ENCODE measurements at regions not wholly inside any gene's neighbourhood (a gene's known extent, or its start where the extent isn't known, plus 50 kb on each side); places are given as distances from the start of the nearest gene placed in this dataset.

- H3K9ac ChIP-seq = no peak overlapping the region
- WGBS (ENCODE audit: low lambda C conversion rate) = 77% methylated on average over 2 of the region's 2 CpGs
- no peak overlapping the region for H3K4me2 ChIP-seq
- no peaks in the 10 kb centered on the region for H3K27me3 ChIP-seq (ENCODE audit: insufficient read depth)
- no peak overlapping the region for H3K4me3 ChIP-seq (ENCODE audit: low read depth in 2 of 2, low read length in 1 of 2)
- H3K36me3 ChIP-seq (replicated peaks in 1 of 2; ENCODE audit: control insufficient read depth in 1 of 2, insufficient read depth in 2 of 2, low read length in 1 of 2) = no peaks in the 10 kb centered on the region
- no peak for TF ChIP-seq USF2 (IDR thresholded peaks at IDR 0.05; ENCODE audit: borderline replicate concordance, low read depth, low read length)
- TF ChIP-seq YY1 (IDR thresholded peaks at IDR 0.05; ENCODE audit: low read depth) = no peak
- TF ChIP-seq EP300 (IDR thresholded peaks at IDR 0.05; ENCODE audit: borderline replicate concordance in 1 of 2, low read depth in 1 of 2, low read length in 1 of 2) = no peak
- no peak for TF ChIP-seq NRF1 (IDR thresholded peaks at IDR 0.05; ENCODE audit: low read depth, low read length)
- no peak for TF ChIP-seq POLR2AphosphoS5 (IDR thresholded peaks at IDR 0.05; ENCODE audit: low read depth, low read length)
- no peak for TF ChIP-seq NFIC (IDR thresholded peaks at IDR 0.05; ENCODE audit: borderline replicate concordance)
- no peak for TF ChIP-seq RXRA (IDR thresholded peaks at IDR 0.05; ENCODE audit: borderline replicate concordance, low read depth)
- TF ChIP-seq ZBTB33 (IDR thresholded peaks at IDR 0.05; ENCODE audit: borderline replicate concordance, low read depth) = no peak
- TF ChIP-seq FOSL2 (IDR thresholded peaks at IDR 0.05; ENCODE audit: borderline replicate concordance, low read depth) = no peak
- TF ChIP-seq RAD21 (IDR thresholded peaks at IDR 0.05; ENCODE audit: low read length) = no peak
- no peak for TF ChIP-seq ELF1 (IDR thresholded peaks at IDR 0.05)
- no peak for TF ChIP-seq SMC3 (IDR thresholded peaks at IDR 0.05; ENCODE audit: low read depth, low read length)
- TF ChIP-seq EZH2phosphoT487 (IDR thresholded peaks at IDR 0.05; ENCODE audit: borderline replicate concordance, low read depth) = no peak
- no peak for TF ChIP-seq TCF12 (IDR thresholded peaks at IDR 0.05)
- TF ChIP-seq GABPA (IDR thresholded peaks at IDR 0.05; ENCODE audit: low read depth) = no peak
- ChIA-PET CTCF (interaction anchor here (2.6 kb wide), 1 partner anchor 37 kb away, joined by 8 read pairs; no protein-coding TSS in a partner anchor), POLR2A (no interaction called here)
- H3F3A ChIP-seq (replicated peaks; ENCODE audit: insufficient read depth) = no peaks in the 10 kb centered on the region
- no peaks in the 10 kb centered on the region for H3K9me2 ChIP-seq
- H3K9me3 ChIP-seq = no peaks in the 10 kb centered on the region
- H3K79me2 ChIP-seq (ENCODE audit: insufficient read depth) = no peaks in the 10 kb centered on the region
- DNase-seq = no peak
- no peaks in the 10 kb centered on the region for H4K20me1 ChIP-seq (ENCODE audit: insufficient read depth)
- no peaks in the 10 kb centered on the region for H3K4me1 ChIP-seq (ENCODE audit: control insufficient read depth in 1 of 2, insufficient read depth in 2 of 2, low read depth in 1 of 2, low read length in 1 of 2)
- H2AFZ ChIP-seq (ENCODE audit: low read depth) = no peak overlapping the region
- no peak overlapping the region for H3K27ac ChIP-seq (ENCODE audit: low read depth in 2 of 2, low read length in 1 of 2)
Measured at GRCh38 chr20:7822772-7823171, 117.5 kb downstream of the HAO1 start.

GRCh38 chr20:7828437-7828836, 111.8 kb downstream of the HAO1 start:
- H3K4me2 ChIP-seq = no peak overlapping the region
- no peaks in the 10 kb centered on the region for H3K27me3 ChIP-seq (ENCODE audit: insufficient read depth)
- no peak for DNase-seq
- H3K9me3 ChIP-seq = no peaks in the 10 kb centered on the region
- H3K9me2 ChIP-seq = no peaks in the 10 kb centered on the region
- ChIA-PET CTCF (no interaction called here), POLR2A (no interaction called here)
- no peaks in the 10 kb centered on the region for H3K36me3 ChIP-seq (replicated peaks in 1 of 2; ENCODE audit: control insufficient read depth in 1 of 2, insufficient read depth in 2 of 2, low read length in 1 of 2)
- no peaks in the 10 kb centered on the region for H4K20me1 ChIP-seq (ENCODE audit: insufficient read depth)
- H2AFZ ChIP-seq (ENCODE audit: low read depth) = no peak overlapping the region
- H3K79me2 ChIP-seq (ENCODE audit: insufficient read depth) = no peaks in the 10 kb centered on the region
- H3K27ac ChIP-seq (ENCODE audit: low read depth in 2 of 2, low read length in 1 of 2) = no peak overlapping the region
- H3K9ac ChIP-seq = no peak overlapping the region
- no peak overlapping the region for H3K4me3 ChIP-seq (ENCODE audit: low read depth in 2 of 2, low read length in 1 of 2)
- no peaks in the 10 kb centered on the region for H3F3A ChIP-seq (replicated peaks; ENCODE audit: insufficient read depth)
- WGBS (ENCODE audit: low lambda C conversion rate) = 56% methylated on average over 2 of the region's 2 CpGs
- no peak for TF ChIP-seq YY1 (IDR thresholded peaks at IDR 0.05; ENCODE audit: low read depth)
- no peak for TF ChIP-seq IRF3 (IDR thresholded peaks at IDR 0.05; ENCODE audit: low read depth, low read length)
- TF ChIP-seq SIN3A (IDR thresholded peaks at IDR 0.05; ENCODE audit: borderline replicate concordance, low read depth, low read length) = no peak
- no peak for TF ChIP-seq TEAD4 (IDR thresholded peaks at IDR 0.05; ENCODE audit: borderline replicate concordance, insufficient read depth)
- no peak for TF ChIP-seq EZH2phosphoT487 (IDR thresholded peaks at IDR 0.05; ENCODE audit: borderline replicate concordance, low read depth)
- no peak for TF ChIP-seq JUND (IDR thresholded peaks at IDR 0.05)
- TF ChIP-seq MAX (IDR thresholded peaks at IDR 0.05; ENCODE audit: low read depth) = no peak
- TF ChIP-seq ELF1 (IDR thresholded peaks at IDR 0.05) = no peak
- no peak for TF ChIP-seq GATA2 (CRISPR knock-in tag; IDR thresholded peaks at IDR 0.05)
- TF ChIP-seq USF1 (IDR thresholded peaks at IDR 0.05; ENCODE audit: borderline replicate concordance, low read depth) = no peak
- TF ChIP-seq SMC3 (IDR thresholded peaks at IDR 0.05; ENCODE audit: low read depth, low read length) = no peak
- no peaks in the 10 kb centered on the region for H3K4me1 ChIP-seq (ENCODE audit: control insufficient read depth in 1 of 2, insufficient read depth in 2 of 2, low read depth in 1 of 2, low read length in 1 of 2)
